Urinary bladder (tissue), 3 donors: ENCODE measurements at regions not wholly inside any gene's neighbourhood (a gene's known extent, or its start where the extent isn't known, plus 50 kb on each side); places are given as distances from the start of the nearest gene placed in this dataset.
"Not testable (repeated sequence)": the region's sequence is repeated elsewhere in the genome, so short reads cannot be mapped to it uniquely, and the experiment has no call there.

Experiments
- DNase-seq: peaks from one replicate; pipeline ENCODE4 v3.0.0-alpha.2; 2015; ENCODE audit errors: extremely low spot score
- H3K27ac ChIP-seq: one replicate; pipeline ENCODE4 v1.5.1; 2013; ENCODE audit warnings: low read depth, mild to moderate bottlenecking, moderate library complexity
- H3K36me3 ChIP-seq: one replicate; pipeline ENCODE4 v1.6.1; 2013; ENCODE audit warnings: mild to moderate bottlenecking, moderate library complexity; ENCODE audit not compliant: insufficient read depth
- H3K4me1 ChIP-seq: one replicate; pipeline ENCODE4 v1.6.1; 2013; ENCODE audit warnings: mild to moderate bottlenecking, moderate library complexity; ENCODE audit not compliant: insufficient read depth
- H3K4me3 ChIP-seq: one replicate; pipeline ENCODE4 v1.5.1; 2013; ENCODE audit warnings: low read depth, low read length
- WGBS: extraction: QIAGEN DNeasy Blood & Tissue Kit; methylation state at CpG from one replicate; pipeline ENCODE4 v1.1.7; 2013; 5-methylcytosine and 5-hydroxymethylcytosine counted together
- donor health status: healthy with polysubstance abuse.
- donor health status: healthy.

DNA sequence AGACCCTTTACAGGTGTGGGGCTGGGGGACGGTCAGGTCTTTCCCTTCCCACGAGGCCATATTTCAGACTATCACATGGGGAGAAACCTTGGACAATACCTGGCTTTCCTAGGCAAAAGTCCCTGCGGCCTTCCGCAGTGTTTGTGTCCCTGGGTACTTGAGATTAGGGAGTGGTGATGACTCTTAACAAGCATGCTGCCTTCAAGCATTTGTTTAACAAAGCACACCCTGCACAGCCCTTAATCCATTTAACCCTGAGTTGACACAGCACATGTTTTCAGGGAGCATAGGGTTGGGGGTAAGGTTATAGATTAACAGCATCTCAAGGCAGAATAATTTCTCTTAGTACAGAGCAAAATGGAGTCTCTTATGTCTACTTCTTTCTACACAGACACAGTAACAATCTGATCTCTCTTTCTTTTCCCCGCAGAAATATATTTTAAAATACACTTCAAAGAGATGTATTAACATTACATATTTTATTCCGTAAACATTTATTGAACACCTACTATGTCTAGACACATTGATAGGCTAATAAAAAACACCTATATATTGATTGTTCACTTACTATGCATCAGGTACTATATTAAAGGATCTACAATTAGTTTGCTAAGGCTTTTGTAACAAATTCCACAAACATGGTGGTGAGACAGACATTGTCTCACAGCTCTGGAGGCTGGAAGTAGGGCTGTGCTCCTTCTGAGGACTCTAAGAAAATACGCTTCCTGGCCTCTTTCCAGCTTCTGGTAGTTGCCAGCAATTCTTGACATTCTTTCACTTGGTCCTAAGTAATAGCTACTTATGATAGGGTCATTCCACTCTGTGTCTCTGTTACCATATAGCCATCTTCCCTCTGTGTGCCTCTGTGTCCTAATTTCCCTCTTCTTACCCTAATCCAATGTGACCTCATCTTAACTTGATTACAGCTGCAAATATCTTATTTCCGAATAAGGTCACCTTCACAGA is 118.4 kb downstream of the SPP2 start:
- not testable (repeated sequence) for DNase-seq, H3K4me3 ChIP-seq, H3K36me3 ChIP-seq, H3K4me1 ChIP-seq, H3K27ac ChIP-seq
- WGBS = 57% methylated on average over 8 of the region's 8 CpGs

DNA sequence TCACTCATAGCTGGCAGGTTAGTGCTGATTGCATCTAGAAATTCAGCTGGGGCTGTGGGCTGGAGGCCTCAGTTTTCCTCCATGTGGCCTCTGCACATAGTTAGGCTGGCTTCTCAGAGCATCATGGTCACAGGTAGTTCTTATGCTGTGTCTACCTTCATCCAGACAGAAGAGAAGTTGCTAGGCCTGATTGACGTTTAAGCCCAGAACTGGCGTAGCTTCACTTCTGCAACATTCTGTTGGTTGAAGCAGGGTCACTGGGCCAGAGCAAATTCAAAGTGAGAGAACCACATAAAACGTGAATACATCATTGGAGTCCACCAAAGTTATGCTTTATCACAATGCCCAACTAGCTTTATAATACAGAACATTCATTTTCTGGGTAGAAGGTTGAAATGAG is 116.0 kb downstream of the SPP2 start:
- H3K4me3 ChIP-seq = no peak overlapping the region
- 91% methylated on average over 3 of the region's 3 CpGs for WGBS
- H3K4me1 ChIP-seq = no peaks in the 10 kb centered on the region
- no peak for DNase-seq
- H3K36me3 ChIP-seq = no peaks in the 10 kb centered on the region
- no peak overlapping the region for H3K27ac ChIP-seq

DNA sequence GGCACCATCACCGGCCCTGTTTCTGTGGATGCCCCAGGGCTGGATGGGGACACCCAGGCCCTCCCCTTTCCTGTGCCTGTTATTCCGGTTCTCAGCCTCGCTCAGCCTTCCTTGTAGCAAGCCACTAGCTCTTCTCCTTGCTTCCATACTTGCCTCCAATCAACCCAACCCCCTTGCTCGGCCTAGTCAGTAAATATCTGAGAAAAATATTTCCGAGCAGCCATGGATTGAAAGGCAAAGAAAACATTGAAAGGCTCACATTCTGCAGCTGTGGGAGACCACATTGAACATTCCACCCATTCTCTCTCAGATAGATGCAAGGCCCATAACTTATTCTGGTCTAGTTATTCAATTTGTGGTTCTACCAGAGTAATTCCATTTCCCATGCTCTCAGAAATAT is 114.9 kb downstream of the SPP2 start:
- Histone ChIP-seq H3K36me3 (no peaks in the 10 kb centered on the region), H3K4me3 (no peak overlapping the region)
- no peak for DNase-seq

DNA sequence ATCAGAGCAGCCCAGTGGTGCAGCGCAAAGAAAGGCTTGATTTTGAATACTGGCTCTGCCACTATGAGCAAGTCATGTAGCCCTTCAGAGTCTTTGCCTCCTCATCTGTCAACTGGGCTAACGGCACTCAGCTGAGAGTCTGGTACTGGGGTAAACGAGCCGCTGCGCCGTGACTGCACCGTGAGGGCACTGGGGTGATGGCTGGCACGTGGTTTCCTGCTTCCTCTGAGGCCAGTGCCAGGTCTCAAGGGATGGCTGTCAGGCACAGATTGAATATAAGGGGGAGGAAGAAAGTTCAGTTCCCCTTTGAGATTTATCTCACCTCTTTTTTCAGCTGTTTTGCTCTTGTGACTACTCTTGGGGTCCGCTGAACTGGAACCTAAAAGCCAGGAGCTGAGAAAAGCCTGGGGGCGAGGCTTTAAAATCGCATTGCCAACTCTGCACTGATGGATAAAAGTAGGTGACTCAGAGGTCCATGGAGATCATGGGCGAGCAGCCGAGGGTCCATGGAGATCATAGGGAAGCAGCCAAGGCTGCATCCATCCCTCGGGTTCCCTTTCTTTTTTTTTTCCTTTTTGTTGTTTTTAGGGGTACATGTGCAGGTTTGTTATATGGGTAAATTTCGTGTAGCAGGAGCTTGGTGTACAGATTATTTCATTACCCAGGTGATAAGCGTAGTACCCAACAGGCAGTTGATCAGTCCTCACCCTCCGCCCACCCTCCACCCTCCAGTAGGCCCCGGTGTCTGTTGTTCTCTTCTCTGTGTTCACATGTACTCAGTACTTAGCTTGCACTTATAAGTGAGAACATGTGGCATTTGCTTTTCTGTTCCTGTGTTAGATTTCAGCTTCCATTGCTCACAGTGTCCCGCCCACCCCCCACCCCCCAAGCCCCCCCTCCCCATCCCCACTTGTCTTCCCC is 114.3 kb downstream of the SPP2 start:
- Histone ChIP-seq H3K4me1 (no peaks in the 10 kb centered on the region), H3K27ac (no peak overlapping the region), H3K36me3 (no peaks in the 10 kb centered on the region), H3K4me3 (no peak overlapping the region)
- DNase-seq = no peak
- 78% methylated on average over 19 of the region's 19 CpGs for WGBS

More for the DNA sequence above, 114.9 kb downstream of the SPP2 start:
- WGBS = 71% methylated on average over 5 of the region's 5 CpGs
- H3K4me1 ChIP-seq = no peaks in the 10 kb centered on the region
- H3K27ac ChIP-seq = no peak overlapping the region

DNA sequence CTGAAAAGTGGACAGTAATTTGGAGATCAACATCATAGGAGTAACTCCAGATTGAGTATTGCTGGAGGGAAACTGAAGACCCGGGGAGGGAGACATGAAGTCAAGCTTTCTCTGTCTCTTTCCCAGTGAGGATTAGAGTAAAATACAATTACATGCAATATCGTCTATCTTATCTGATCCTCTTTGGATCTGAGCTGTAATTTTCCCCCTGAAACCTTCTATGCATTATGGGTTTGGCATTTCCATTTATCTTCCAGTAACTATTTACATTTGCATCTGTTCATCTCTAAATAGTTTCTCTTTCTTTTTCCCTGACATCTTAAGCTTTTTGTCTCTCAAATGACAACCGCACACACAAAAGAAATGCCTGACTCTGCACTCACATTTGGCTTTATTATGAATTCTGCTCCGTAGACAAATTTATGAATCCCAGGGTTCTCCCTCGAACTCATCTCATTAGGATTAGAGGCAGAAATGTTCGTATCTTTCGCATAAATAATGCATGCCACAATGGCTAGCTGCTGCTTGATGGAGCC is 113.1 kb downstream of the SPP2 start:
- WGBS = 60% methylated on average over 7 of the region's 7 CpGs
- Histone ChIP-seq H3K27ac (no peak overlapping the region), H3K36me3 (no peaks in the 10 kb centered on the region), H3K4me1 (no peaks in the 10 kb centered on the region), H3K4me3 (no peak overlapping the region)
- DNase-seq = no peak

DNA sequence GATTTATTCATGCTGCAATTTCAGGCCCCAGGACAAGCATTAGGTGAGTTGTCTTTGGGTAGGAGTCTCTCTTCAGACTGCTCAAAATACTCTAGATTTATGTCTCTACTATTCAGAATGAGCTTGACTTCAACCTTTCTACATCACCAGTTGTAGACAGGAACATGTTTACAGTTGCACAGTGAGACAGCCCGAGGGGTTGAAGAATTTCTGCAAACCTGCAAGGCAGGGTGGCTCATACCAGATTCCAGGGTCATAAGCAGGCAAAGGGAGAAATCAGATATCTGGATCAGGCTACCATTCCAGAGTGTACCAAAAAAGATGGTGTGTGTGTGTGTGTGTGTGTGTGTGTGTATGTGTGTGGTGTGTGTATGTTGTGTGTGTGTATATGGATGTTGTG is 112.4 kb downstream of the SPP2 start:
- 44% methylated on average over 1 of the region's 1 CpG for WGBS

DNA sequence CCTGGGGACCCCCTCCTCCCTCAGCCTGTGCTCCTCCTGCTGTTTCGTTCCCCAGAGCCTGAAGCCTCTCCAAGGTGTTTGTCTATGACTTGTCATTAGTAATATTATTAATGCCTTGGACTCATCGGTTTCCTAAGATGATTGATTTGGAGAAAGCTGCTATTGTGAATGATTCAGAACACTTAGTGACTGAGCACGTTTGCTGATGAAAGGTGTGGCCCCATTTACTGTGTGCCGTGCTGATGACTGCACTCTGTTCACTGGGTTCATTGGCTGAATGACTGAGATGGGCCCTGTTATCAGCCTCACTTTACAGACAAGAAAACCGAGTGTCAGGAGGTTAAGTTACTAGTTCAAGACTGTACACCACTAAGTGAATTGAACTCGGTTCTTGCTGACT is 111.4 kb downstream of the SPP2 start:
- Histone ChIP-seq H3K36me3 (no peaks in the 10 kb centered on the region), H3K27ac (no peak overlapping the region), H3K4me3 (no peak overlapping the region), H3K4me1 (no peaks in the 10 kb centered on the region)
- WGBS = 79% methylated on average over 6 of the region's 6 CpGs
- no peak for DNase-seq

More for the DNA sequence above, 112.4 kb downstream of the SPP2 start:
- H3K4me3 ChIP-seq = no peak overlapping the region
- H3K27ac ChIP-seq = no peak overlapping the region
- no peaks in the 10 kb centered on the region for H3K4me1 ChIP-seq
- no peaks in the 10 kb centered on the region for H3K36me3 ChIP-seq
- DNase-seq = no peak

DNA sequence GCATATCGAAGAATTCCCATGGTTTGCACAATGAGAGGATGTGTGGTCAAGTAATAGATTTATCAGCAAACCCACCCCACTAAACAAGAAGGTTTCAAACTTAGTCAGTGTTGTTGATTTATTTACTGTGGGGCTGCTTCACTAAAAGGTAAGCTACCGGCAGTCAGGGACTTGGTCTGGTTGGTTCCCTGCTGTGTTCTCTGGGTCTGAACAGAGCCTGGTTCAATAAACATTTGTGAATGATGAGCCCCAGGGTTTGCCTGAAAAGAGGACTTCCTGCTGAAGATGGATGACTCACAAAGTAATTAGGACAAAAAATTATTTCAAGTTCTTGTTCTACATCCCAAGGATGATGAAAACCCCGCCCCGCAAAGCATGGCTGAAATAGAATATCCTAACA is 108.3 kb downstream of the SPP2 start:
- no peak for DNase-seq
- Histone ChIP-seq H3K4me1 (no peaks in the 10 kb centered on the region), H3K4me3 (no peak overlapping the region), H3K27ac (no peak overlapping the region), H3K36me3 (no peaks in the 10 kb centered on the region)
- WGBS = 90% methylated on average over 4 of the region's 4 CpGs

DNA sequence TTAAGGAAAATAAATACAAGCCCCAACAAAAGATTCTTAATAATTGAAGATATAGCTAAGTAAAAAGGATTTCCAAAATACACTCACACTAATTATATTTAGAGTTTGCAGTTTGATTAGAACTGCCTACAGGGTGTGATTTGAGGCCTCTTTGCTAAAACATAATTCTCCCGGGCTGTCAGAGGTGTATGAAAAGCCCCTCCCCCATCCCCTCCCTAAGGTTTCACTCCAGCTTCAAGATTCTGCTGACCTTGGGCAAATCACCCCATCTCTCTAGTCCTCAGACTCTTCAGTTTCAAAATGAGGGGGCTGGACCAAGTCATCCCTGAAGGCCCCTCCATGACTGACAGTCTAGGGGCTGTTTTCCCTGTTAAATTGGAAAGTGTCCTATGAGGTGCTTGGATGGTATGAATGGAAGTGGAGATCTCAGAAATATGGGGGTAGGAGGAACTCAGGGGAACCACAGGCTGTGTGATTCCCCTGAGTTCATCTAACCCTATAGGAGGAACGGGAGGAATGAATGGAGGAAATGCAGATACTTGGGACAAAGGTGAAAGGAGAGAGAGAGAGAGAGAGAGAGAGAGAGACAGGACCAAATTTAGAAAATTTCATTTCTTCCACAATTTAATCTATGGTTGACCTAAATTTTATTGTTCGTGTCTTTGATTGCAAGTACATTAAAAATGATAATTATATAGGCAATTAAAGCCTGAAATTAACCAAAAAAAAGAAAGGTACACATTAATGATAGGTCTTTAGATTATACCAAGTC is 107.5 kb downstream of the SPP2 start:
- DNase-seq = no peak
- Histone ChIP-seq H3K4me3 (no peak overlapping the region), H3K4me1 (no peaks in the 10 kb centered on the region), H3K36me3 (no peaks in the 10 kb centered on the region), H3K27ac (no peak overlapping the region)
- WGBS = 70% methylated on average over 3 of the region's 3 CpGs

DNA sequence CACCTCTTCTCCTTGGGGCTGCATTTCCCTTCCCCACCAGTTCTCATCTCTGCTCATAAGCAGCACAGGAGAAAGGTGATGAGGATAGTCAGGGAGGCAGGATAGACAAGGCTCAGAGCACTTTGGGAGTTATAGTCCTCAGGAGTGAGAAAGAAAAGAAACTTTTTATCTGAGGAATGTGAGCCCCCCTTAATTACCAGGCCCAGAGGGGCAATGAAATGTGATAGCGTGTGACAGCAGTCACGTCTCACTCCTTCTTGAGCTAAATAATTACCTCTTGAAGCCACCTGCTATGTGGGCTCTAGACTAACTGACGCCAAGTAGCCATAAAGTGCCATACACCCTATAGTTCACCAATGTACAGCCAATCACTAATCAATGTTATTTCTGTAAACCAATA is 105.8 kb downstream of the SPP2 start:
- H3K4me1 ChIP-seq = no peaks in the 10 kb centered on the region
- H3K27ac ChIP-seq = no peak overlapping the region
- no peak overlapping the region for H3K4me3 ChIP-seq
- DNase-seq = no peak
- WGBS = 57% methylated on average over 3 of the region's 3 CpGs
- H3K36me3 ChIP-seq = no peaks in the 10 kb centered on the region

DNA sequence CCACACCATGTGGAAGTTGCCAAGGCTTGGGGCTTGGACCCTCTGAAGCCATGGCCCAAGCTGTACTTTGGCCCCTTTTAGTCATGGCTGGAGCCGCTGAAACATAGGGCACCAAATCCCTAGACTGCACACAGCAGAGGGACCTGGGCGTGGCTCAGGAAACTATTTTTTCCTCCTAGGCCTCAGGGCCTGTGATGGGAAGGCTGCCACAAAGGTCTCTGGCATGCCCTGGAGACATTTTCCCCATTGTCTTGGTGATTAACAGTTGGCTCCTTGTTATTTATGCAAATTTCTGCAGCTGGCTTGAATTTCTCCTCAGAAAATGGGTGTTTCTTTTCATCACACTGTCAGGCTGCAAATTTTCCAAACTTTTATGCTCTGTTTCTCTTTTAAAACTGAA is 102.3 kb downstream of the SPP2 start:
- 92% methylated on average over 2 of the region's 2 CpGs for WGBS
- not testable (repeated sequence) for H3K27ac ChIP-seq, H3K4me1 ChIP-seq, H3K4me3 ChIP-seq, H3K36me3 ChIP-seq, DNase-seq

DNA sequence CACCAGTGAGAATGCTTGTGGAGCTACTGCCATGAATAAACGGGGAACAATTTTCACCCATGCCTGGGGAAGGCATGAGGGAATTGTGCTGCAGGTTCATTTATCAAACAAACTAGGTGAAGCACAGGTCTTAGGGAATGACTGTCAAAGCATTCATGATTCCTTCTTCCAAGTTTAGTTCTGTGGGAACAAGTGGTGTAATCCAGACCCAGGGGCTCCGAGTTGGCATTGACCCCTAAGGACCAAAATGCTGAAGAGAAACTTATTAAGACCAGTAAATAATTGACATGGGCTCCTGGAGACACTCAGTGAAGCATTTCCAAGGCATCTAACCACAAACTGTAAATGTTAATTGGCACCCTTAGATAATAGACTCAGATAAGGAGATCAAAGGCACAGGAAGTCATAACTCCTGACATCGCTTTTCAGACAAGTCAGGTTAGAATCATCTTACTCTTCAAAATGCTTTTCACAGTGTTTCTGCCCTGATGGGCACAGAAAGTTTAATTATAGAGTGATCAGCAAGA is 96.9 kb downstream of the SPP2 start:
- DNase-seq = no peak
- Histone ChIP-seq H3K27ac (no peak overlapping the region), H3K36me3 (no peaks in the 10 kb centered on the region), H3K4me3 (no peak overlapping the region), H3K4me1 (no peaks in the 10 kb centered on the region)
- 51% methylated on average over 3 of the region's 3 CpGs for WGBS
